ENCODE measurements at regions not wholly inside any gene's neighbourhood (a gene's known extent, or its start where the extent isn't known, plus 50 kb on each side); places are given as distances from the start of the nearest gene placed in this dataset.
A peak's percentile ranks its signal among the peaks of the same experiment; 100 is the strongest.
"Not testable (repeated sequence)": the region's sequence is repeated elsewhere in the genome, so short reads cannot be mapped to it uniquely, and the experiment has no call there.

- TF ChIP-seq POLR2A (IDR thresholded peaks at IDR 0.05), result not testable (repeated sequence)
- peak in 1 of 6 experiments; percentile 17 for TF ChIP-seq CTCF (IDR thresholded peaks at IDR 0.05)
Measured at GRCh38 chr10:124192664-124193308, 99.4 kb upstream of the CHST15 start.

All from Peyer's patch (tissue), 4 donors.